PFSK-1 (cell line): ENCODE measurements at regions not wholly inside any gene's neighbourhood (a gene's known extent, or its start where the extent isn't known, plus 50 kb on each side); places are given as distances from the start of the nearest gene placed in this dataset.

Experiments used
- FOXP2 ChIP-seq: optimal IDR thresholded peaks from 2 replicates; pipeline ENCODE3; 2011; ENCODE audit warnings: borderline replicate concordance, control low read depth, inconsistent platforms; ENCODE audit not compliant: insufficient read depth; ENCODE audit errors: extremely low read length, extremely low read depth
- POLR2AphosphoS5 ChIP-seq: IDR thresholded peaks from 2 replicates; pipeline ENCODE4 v1.6.1; 2012; ENCODE audit warnings: low read depth, mild to moderate bottlenecking, control low read depth, low read length, moderate library complexity
- REST ChIP-seq, 2 experiments: IDR thresholded peaks; 2 replicates each; pipeline versions ENCODE4 v1.6.1 to v1.8.0; 2011 to 2012; ENCODE audit warnings: low read depth in 2 of 2, low read length in 2 of 2, control low read depth in 1 of 2, inconsistent platforms in 1 of 2, mild to moderate bottlenecking in 1 of 2, moderate library complexity in 1 of 2; ENCODE audit not compliant: insufficient read depth in 1 of 2
- SIN3A ChIP-seq: IDR thresholded peaks from 2 replicates; pipeline ENCODE4 v1.6.1; 2012; ENCODE audit warnings: mild to moderate bottlenecking, low read length, moderate library complexity, borderline replicate concordance; ENCODE audit not compliant: insufficient read depth
- TAF1 ChIP-seq: IDR thresholded peaks from 2 replicates; pipeline ENCODE4 v1.6.1; 2012; ENCODE audit warnings: low read length, control low read depth, borderline replicate concordance; ENCODE audit not compliant: insufficient read depth

GRCh38 chr4:95715830-95716229, 124.1 kb upstream of the PDHA2 start:
- TF ChIP-seq REST (IDR thresholded peaks at IDR 0.05; ENCODE audit: insufficient read depth in 1 of 2, low read depth in 2 of 2, low read length in 2 of 2) (no peak), SIN3A (no peak), POLR2AphosphoS5 (no peak), FOXP2 (no peak), TAF1 (no peak)

GRCh38 chr4:95714571-95714970, 125.3 kb upstream of the PDHA2 start:
- no peak for TF ChIP-seq POLR2AphosphoS5
- TF ChIP-seq SIN3A = no peak
- no peak for TF ChIP-seq REST (IDR thresholded peaks at IDR 0.05; ENCODE audit: insufficient read depth in 1 of 2, low read depth in 2 of 2, low read length in 2 of 2)
- no peak for TF ChIP-seq FOXP2
- no peak for TF ChIP-seq TAF1

GRCh38 chr4:95705323-95705722, 134.6 kb upstream of the PDHA2 start:
- no peak for TF ChIP-seq TAF1
- TF ChIP-seq REST (IDR thresholded peaks at IDR 0.05; ENCODE audit: insufficient read depth in 1 of 2, low read depth in 2 of 2, low read length in 2 of 2) = no peak
- TF ChIP-seq POLR2AphosphoS5 = no peak
- TF ChIP-seq FOXP2 = no peak
- no peak for TF ChIP-seq SIN3A

GRCh38 chr4:95701500-95702170, 138.3 kb upstream of the PDHA2 start:
- TF ChIP-seq REST (IDR thresholded peaks at IDR 0.05; ENCODE audit: insufficient read depth in 1 of 2, low read depth in 2 of 2, low read length in 2 of 2) (no peak), SIN3A (no peak), TAF1 (no peak), FOXP2 (no peak), POLR2AphosphoS5 (no peak)
